H54 (cell line): ENCODE measurements at regions not wholly inside any gene's neighbourhood (a gene's known extent, or its start where the extent isn't known, plus 50 kb on each side); places are given as distances from the start of the nearest gene placed in this dataset.

Experiments used
- DNase-seq: peaks from one replicate; pipeline ENCODE4 v3.0.0; 2011; ENCODE audit warnings: low spot score, mixed read lengths; ENCODE audit not compliant: insufficient read length
- FAIRE-seq: peaks from 3 replicates; lab custom pipeline; 2011; peaks lifted over from hg19 to GRCh38; lab: Jason Lieb, UNC
- POLR2A ChIP-seq: IDR thresholded peaks from 2 replicates; pipeline ENCODE4 v1.6.1; 2011; ENCODE audit warnings: low read depth, mild to moderate bottlenecking, low read length

DNA sequence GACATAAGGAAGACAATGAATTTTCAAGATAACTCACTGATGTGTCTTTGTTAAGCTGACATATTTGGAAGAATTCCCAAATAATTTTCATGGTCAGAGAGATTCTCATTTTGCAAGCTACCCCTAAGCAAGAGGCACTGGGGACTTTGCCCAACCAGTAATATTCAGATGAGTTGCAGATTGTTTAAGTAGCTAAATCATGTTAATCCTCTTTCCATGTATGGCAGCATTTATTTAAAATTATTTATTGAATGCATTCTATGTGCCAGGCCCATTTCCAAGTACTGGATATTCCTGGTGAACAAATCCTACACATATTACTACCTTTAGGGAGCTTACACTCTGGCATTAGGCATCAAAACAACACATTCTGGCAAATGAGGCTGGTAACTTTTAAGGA is 56.5 kb upstream of the BACH1 start:
- FAIRE-seq (no peak), DNase-seq (no peak)
- TF ChIP-seq POLR2A, result no peak

DNA sequence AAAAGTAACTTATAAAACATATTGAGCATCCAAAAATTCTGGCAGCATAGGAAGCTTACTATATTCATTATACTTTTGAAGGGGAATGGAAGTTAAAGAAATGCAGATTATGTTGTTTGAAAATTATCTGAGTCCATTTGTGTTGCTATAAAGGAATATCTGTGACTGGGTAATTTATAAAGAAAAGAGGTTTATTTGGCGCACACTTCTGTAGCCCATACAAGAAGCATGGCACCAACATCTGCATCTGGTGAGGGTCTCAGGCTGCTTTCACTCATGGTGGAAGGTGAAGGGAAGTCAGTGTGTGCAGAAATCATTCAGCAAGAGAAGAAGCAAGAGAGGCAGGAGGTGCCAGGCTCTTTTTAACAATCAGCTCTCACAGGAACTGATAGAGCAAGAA is 55.5 kb upstream of the BACH1 start:
- TF ChIP-seq POLR2A, result no peak
- FAIRE-seq (no peak), DNase-seq (no peak)

DNA sequence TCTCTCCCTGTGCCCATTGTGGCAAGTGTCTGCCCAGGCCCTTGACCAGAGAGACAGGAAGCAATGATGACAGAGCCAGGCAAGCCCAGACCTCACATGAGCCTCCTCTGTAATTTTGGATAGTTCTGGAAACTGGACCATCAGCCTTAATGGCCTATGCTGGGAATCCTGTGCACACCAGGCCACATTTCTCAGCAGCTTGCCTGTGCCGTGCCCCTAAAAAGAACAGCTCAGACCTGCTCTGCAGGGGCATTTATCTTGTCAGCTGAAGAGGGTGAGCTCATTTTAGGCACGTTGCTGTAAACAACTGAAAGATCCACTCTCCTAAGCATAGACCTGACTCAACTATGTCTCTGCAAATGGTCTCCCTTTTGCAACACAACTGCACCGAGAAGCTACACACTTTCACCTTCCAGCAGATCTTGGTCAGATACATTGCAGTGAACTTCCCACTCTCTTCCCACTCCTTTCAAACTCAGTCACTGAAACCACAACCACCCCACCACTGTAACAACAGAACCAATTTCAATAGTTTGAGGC is 53.5 kb upstream of the BACH1 start:
- no peak for TF ChIP-seq POLR2A
- FAIRE-seq, result no peak
- no peak for DNase-seq

DNA sequence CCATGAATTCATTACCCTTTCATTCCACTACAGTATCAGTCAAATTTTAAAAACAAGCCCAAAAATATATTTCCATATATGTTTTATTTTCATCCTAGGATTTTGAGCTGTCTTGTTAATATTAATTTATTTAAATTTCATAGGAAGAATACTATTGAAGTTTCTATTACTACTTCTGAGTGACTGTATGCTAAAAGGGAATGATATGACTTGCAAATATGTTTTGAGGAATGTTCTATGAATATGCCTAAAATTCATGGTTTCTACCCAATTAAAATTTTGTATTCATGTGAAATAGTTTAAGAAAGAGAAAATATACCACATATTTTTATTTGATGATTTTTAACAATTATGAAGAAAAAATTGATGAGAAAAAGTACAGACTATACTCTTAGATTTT is 52.9 kb upstream of the BACH1 start:
- no peak for DNase-seq
- no peak for FAIRE-seq
- TF ChIP-seq POLR2A, result no peak

DNA sequence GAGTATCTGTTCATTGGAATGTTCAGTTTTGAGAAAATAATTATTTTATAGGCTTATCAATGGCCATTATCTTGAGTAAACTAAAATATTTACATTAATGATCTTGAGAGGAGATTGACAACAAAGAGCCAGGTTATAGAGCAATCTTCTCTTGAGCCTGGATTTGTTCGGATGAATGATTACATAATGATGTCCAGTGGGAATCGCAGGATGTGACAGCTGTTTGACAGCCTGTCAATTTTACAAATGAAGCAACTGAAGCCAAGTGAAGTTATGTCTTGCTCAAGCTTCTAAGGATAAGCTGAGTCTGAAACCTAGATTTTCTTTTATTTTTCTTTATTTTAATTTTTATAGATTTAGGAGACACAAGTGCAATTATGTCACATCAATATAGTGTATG is 52.1 kb upstream of the BACH1 start:
- no peak for TF ChIP-seq POLR2A
- FAIRE-seq (no peak), DNase-seq (no peak)

- TF ChIP-seq POLR2A, result no peak
- DNase-seq (no peak), FAIRE-seq (no peak)
These were observed 50.6 kb upstream of the BACH1 start for GRCh38 chr21:29248124-29248523.
